ENCODE measurements at regions not wholly inside any gene's neighbourhood (a gene's known extent, or its start where the extent isn't known, plus 50 kb on each side); places are given as distances from the start of the nearest gene placed in this dataset.

GRCh38 chr2:157172239-157172638, 85.3 kb upstream of the GALNT5 start:
- TF ChIP-seq, protein P1, sequence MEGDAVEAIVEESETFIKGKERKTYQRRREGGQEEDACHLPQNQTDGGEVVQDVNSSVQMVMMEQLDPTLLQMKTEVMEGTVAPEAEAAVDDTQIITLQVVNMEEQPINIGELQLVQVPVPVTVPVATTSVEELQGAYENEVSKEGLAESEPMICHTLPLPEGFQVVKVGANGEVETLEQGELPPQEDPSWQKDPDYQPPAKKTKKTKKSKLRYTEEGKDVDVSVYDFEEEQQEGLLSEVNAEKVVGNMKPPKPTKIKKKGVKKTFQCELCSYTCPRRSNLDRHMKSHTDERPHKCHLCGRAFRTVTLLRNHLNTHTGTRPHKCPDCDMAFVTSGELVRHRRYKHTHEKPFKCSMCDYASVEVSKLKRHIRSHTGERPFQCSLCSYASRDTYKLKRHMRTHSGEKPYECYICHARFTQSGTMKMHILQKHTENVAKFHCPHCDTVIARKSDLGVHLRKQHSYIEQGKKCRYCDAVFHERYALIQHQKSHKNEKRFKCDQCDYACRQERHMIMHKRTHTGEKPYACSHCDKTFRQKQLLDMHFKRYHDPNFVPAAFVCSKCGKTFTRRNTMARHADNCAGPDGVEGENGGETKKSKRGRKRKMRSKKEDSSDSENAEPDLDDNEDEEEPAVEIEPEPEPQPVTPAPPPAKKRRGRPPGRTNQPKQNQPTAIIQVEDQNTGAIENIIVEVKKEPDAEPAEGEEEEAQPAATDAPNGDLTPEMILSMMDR (conservative IDR thresholded peaks at IDR 0.05; ENCODE audit: low read length) = no peak
- TF ChIP-seq EZH2phosphoT487 (IDR thresholded peaks at IDR 0.05; ENCODE audit: borderline replicate concordance, low read depth, low read length) = no peak

Measured in OCI-LY7 (cell line).